ENCODE measurements at regions not wholly inside any gene's neighbourhood (a gene's known extent, or its start where the extent isn't known, plus 50 kb on each side); places are given as distances from the start of the nearest gene placed in this dataset.

DNA sequence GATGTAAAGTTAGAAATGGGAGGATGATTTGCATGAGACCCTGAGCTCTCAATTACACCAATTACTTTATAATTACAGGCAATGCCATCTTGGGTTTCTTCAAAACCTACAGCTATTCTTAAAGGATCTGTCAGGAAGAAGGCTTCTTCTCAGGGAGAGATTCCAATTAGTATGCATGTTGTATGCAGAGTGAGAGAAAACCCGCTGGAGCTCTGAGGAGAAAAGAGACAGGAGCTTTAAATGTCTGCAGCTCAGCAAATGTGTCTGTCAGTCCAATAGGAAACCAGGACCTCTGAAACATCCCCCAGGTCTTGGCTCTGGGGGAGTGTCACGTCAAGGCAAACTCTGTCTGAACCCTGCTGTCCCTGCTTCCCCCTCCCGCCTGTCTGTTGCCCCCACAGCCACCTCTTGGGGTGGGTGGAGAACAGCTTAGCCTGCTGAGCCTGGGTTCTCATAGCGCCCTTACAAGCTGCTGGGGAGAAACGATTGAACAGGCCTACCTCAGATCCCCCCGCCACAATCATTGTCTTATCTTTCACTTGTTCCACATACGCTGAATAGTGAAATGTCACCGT, 140.2 kb downstream of the SPATA19 start:
- intact Hi-C loops (cut with DNase I), result no loop called here
- ATAC-seq (no peak), DNase-seq (ENCODE audit: missing footprints) (no peak)

GRCh38 chr11:133699071-133699470, 146.2 kb downstream of the SPATA19 start:
- no peak for ATAC-seq
- DNase-seq (ENCODE audit: missing footprints), result no peak
- intact Hi-C loops (cut with DNase I), result loop anchor here (5.0 kb wide), 1 partner anchor 172 kb away; no protein-coding TSS in a partner anchor

- ATAC-seq (peak; percentile 79), DNase-seq (ENCODE audit: missing footprints) (no peak)
- intact Hi-C loops (cut with DNase I), result loop anchor here (5.0 kb wide), 1 partner anchor 171 kb away; no protein-coding TSS in a partner anchor
Observed at GRCh38 chr11:133698654-133699053, 146.7 kb downstream of the SPATA19 start.

- intact Hi-C loops (cut with DNase I), result loop anchor here (2.0 to 5.0 kb wide), 2 partner anchors 117 to 170 kb away; no protein-coding TSS in a partner anchor
- DNase-seq (ENCODE audit: missing footprints) (no peak), ATAC-seq (peak; percentile 67)
Observed at GRCh38 chr11:133697603-133698180, 147.6 kb downstream of the SPATA19 start.

DNA sequence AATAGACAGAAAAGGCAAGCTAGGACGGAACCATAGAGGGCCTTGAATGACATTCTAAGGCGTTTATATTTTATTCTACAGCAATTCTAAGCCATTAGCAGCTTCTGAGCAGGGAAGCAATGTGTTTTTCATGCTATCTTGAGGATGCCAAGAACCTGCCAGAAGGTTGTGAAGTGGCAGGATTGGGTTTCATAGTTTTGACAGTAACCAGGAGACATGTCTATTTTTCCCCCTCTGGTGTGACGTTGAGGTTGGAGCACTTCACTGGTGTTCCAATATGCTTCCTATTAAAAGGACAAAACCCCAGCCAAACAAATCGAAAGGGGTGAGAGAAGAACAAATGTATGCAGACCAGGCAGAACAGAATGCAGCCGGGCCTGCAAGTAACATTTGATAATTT, 148.2 kb downstream of the SPATA19 start:
- DNase-seq (ENCODE audit: missing footprints) (no peak), ATAC-seq (peak; percentile 65)
- intact Hi-C loops (cut with DNase I), result loop anchor here (2.0 to 5.0 kb wide), 2 partner anchors 118 to 170 kb away; no protein-coding TSS in a partner anchor

DNA sequence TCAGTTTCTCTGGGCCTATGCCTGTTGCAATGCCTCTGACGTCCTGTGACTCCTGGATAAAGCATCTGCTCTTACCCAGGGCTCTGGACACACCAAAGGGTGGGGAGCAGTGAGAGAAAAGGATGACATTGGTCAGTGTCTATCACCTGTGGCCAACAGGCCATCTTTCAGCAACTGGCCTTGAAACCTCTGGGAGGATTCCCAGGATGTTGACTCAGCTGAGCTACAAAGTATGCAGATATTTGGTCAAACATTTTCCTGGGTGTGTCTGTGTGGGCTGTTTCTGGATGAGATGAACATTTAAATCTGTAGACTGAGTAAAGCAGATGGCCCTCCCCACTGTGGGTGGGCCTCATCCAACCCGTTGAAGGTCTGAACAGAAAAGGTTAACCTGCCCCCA, 149.9 kb downstream of the SPATA19 start:
- intact Hi-C loops (cut with DNase I), result loop anchor here (5.0 kb wide), 1 partner anchor 168 kb away; no protein-coding TSS in a partner anchor
- ATAC-seq, result no peak
- DNase-seq (ENCODE audit: missing footprints), result no peak

DNA sequence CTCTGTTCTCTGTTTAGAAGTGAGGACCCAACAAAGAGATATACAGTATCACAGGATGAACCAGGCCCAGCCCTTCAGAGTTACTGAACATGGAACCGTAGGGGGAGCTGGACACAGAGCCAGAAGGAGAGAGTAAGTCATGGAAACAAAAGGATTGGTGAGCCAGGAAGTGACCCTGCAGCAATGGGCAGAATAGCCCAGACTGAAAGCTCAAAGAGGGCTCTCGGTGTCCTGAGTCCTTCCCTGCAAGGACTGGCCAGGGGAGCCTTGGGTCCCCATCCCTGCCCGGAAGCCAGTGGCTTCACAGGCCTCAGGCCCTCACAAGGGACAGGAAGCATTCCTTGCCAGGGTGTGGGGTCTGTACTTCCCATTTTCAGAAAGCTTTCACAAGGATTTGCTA, 150.6 kb downstream of the SPATA19 start:
- DNase-seq (ENCODE audit: missing footprints) (no peak), ATAC-seq (no peak)
- intact Hi-C loops (cut with DNase I), result loop anchor here (5.0 kb wide), 1 partner anchor 167 kb away; no protein-coding TSS in a partner anchor

DNA sequence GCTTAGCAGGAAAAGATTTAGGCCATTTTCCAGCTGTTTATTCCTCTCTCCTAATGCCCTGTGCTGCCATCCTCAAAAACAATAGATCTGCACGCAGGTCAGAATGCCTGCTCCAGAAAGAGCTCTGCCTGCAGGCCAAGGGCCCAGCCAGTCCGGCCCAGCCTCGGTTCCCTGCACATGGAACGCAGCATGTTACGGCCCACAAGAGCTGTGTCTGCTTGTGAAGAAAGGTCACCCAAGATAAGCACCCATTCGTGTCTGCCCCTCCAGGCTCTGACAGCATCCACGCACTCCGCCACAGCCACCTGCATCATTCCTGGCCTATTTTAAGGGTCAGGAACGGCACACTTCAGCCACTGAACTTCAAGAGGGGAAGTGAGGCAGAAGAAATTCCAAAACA, 152.2 kb downstream of the SPATA19 start:
- peak; percentile 54 for ATAC-seq
- DNase-seq (ENCODE audit: missing footprints), result no peak
- intact Hi-C loops (cut with DNase I), result no loop called here

DNA sequence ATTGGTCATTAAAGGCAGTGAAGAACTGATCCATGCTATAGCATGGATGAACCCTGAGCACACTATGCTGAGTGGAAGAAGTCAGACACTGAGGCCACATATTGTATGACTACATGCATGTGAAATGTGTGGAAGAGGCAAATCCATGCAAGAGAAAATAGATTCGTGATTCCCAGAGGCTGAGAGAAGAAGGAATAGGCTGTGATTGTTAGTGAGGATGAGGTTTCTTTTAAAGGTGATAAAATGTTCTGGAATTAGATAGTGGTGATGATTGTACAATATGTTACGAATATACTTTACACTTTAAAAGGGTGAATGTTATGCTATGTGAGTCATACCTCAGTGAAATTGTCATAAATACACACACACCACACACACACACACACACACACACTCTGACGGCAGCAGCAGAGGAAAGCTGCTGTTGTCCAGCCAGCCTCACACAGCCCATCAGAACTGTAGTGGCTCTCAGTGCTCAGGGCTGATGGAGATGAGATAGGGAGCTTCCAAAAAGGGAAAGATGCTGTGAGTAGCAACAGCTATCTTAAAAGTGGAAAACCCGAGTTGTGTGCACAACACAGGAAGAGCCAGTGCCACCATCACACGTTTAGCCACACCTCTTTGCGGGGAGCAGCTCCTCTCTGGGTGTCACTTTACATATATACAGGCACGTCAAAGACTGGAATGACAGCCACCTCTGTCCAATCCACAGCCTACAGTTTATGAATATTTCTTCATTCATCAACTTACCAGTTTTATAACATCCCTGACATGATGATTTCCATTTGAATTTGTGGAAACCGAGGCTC, 153.0 kb downstream of the SPATA19 start:
- intact Hi-C loops (cut with DNase I), result no loop called here
- DNase-seq (ENCODE audit: missing footprints) (no peak), ATAC-seq (peak; percentile 14)

- ATAC-seq, result no peak
- no peak for DNase-seq (ENCODE audit: missing footprints)
- intact Hi-C loops (cut with DNase I), result no loop called here
Observed at GRCh38 chr11:133687781-133688180, 155.5 kb upstream of the OPCML start.

- ATAC-seq, result peak; percentile 39
- DNase-seq (ENCODE audit: missing footprints), result no peak
- intact Hi-C loops (cut with DNase I), result no loop called here
Observed at GRCh38 chr11:133681901-133682300, 149.6 kb upstream of the OPCML start.

DNA sequence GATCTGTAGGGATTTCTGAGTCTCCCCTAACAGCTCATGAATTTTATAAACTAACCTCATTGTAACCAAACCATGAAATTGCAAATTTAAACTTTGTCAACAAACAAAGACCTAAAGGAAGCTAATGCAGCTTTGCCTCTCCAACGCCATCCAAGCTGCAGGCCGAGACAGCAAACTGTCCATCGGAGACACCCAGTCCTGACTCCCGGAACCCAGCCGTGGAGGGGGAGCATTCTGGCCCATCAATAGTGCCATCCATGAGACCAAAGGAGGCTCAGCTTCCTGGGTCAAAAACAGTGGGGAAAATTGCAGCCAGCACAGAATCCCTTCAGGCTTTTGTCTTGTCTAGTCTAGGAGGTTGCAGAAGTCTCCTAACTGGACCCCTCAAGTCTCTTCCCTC, 147.6 kb upstream of the OPCML start:
- no peak for DNase-seq (ENCODE audit: missing footprints)
- intact Hi-C loops (cut with DNase I), result no loop called here
- no peak for ATAC-seq

DNA sequence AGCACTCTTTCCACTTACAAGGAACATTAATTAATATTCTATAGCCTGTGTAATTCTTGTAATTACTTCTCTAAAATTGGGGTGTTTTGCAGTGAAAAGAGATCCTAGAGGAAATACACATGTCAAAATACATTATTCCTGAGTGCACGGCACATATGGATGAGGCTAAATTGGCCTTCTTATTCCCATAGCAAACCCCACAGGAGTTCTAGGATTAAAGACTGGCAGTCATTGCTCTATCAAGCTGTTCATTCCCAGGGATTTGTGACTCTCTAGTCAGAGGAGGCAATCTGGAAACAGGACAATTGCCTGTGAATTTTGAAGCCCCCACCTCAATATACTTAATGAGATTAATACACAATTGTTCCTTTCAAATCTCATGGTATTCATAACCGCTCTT, 145.9 kb upstream of the OPCML start:
- intact Hi-C loops (cut with DNase I), result no loop called here
- DNase-seq (ENCODE audit: missing footprints), result no peak
- ATAC-seq, result no peak

DNA sequence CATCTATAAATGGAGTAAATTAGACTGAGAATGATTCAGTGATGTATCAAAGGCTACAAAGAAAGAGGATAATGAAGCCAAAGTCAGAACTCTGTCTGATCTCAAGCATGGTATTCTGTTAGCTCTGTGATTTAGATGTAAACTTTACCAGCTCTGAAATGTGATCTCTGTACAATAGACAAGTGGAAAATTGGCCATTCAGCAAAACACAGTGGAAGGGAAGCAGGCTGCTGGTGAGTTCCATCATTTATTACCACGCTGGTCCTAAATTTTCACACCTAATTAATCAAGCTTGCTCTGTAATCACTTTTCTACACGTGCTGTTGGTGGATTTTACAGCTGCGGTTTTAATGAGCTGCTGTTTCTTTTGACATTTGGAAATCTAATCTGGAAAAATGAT, 145.1 kb upstream of the OPCML start:
- DNase-seq (ENCODE audit: missing footprints), result no peak
- ATAC-seq, result no peak
- intact Hi-C loops (cut with DNase I), result no loop called here

DNA sequence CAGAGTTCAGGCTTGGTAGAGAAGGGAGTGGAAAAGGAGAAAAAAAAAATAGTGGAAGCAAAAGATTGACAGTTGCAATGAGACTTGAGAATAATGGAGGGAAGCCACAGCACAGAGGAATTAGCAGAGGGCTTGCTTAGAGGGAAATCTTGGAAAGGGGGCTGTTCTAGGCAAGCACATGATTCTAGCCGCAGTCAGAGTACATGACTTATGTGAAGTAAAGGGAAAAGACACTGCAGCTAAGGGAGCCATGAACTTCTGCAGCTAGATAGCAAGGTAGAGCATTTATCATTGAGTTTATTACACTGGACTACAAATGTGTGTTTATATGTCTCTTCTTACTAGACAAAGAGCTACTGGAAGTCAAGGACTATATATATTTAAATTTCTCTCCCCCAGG, 144.0 kb upstream of the OPCML start:
- DNase-seq (ENCODE audit: missing footprints) (no peak), ATAC-seq (no peak)
- intact Hi-C loops (cut with DNase I), result no loop called here

DNA sequence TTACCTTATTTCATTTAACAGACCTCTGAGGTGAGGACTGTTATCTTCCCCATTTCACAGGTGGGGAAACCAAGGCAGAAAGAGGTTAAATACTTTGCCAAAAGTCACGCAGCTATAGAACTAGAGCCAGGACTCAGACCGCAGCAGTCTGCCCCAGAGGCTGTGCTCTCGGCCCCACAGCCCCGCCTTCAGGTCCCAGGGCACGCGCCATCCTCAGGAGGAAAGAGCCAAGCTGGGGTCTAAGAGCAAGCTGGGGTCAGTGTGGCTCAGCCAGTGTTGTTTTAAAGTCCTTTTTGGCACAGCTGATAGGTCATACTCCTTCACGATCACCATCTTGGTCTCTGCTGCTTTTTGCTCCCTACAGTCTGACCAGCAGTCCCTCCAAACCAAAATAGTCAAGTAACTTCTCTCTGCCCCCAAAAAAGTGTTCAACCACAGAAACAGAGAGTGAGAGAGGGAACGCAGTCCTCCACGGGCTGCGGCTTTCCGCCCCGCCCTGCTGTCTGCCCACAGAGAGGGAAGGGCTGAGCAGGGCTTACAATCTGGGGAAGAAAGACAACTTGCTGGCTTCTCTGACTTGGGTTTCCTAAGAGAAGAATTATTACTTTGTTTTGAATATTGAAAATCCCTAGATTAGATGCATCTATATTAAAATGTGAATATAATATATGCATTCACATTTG, 137.2 kb upstream of the OPCML start:
- no peak for ATAC-seq
- no peak for DNase-seq (ENCODE audit: missing footprints)
- intact Hi-C loops (cut with DNase I), result no loop called here

GRCh38 chr11:133663135-133663985, 131.1 kb upstream of the OPCML start:
- ATAC-seq (no peak), DNase-seq (ENCODE audit: missing footprints) (no peak)
- intact Hi-C loops (cut with DNase I), result no loop called here

DNA sequence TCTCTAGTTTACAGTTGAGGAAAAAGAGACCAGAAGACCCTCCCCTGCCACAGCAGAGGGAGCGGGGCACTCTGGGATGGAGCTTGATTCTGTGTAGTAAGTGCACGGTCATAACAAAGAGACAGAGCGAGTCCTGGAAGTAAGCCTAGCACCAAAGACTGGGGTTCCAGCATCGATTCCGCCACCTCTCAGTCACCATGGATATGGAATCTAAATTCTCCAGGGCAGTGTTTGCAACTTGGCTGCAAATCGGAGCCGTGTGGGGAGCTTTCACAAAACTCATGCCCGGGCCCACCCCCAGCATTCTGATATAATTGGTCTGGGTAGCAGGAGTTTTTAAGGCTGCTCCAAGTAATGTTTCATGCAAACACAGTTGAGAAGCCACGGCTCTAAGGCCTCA, 129.5 kb upstream of the OPCML start:
- intact Hi-C loops (cut with DNase I), result no loop called here
- ATAC-seq (no peak), DNase-seq (ENCODE audit: missing footprints) (no peak)

- DNase-seq (ENCODE audit: missing footprints), result no peak
- intact Hi-C loops (cut with DNase I), result no loop called here
- ATAC-seq, result no peak
Observed at GRCh38 chr11:133660202-133660568, 127.9 kb upstream of the OPCML start.

Data from Right ventricle myocardium inferior (tissue), 1 donor.